ENCODE measurements at regions not wholly inside any gene's neighbourhood (a gene's known extent, or its start where the extent isn't known, plus 50 kb on each side); places are given as distances from the start of the nearest gene placed in this dataset.

GRCh38 chr3:18512007-18512406 is 86.9 kb upstream of the SATB1 start:
- DNase-seq (no peak), ATAC-seq (ENCODE audit: low read depth) (no peak)
- H3K56ac ChIP-seq (ENCODE audit: extremely low read depth, insufficient read depth, low read length): no peak overlapping the region
- H3K9me3 ChIP-seq (ENCODE audit: control insufficient read depth, insufficient read depth, low read length): peaks cover 2% of the 10 kb centered on the region; the same call in 1 of the 2 replicates
- H2AK9ac ChIP-seq (replicated peaks; ENCODE audit: low read depth, low read length, poor library complexity): no peak overlapping the region
- H3K18ac ChIP-seq (ENCODE audit: low read depth, low read length): no peak overlapping the region
- no peak overlapping the region for H4K5ac ChIP-seq (ENCODE audit: low read depth, low read length)
- H3K23ac ChIP-seq (ENCODE audit: low read depth, low read length): no peak overlapping the region
- no peaks in the 10 kb centered on the region for H3K36me3 ChIP-seq (ENCODE audit: control insufficient read depth, insufficient read depth, low read length)
- no peak overlapping the region for H2BK20ac ChIP-seq (ENCODE audit: low read depth, low read length)
- no peak overlapping the region for H4K8ac ChIP-seq (ENCODE audit: low read depth in 2 of 2, low read length in 2 of 2)
- ChIA-PET POLR2A (ENCODE audit: unreplicated experiment) (no interaction called here), CTCF (no interaction called here)
- no peak overlapping the region for H3K9ac ChIP-seq (ENCODE audit: low read depth, low read length)
- H2AK5ac ChIP-seq (ENCODE audit: low read depth, low read length): no peak overlapping the region
- no peak overlapping the region for H3K4me3 ChIP-seq (ENCODE audit: insufficient read depth, low read depth, low read length)
- no peaks in the 10 kb centered on the region for H3K79me1 ChIP-seq (ENCODE audit: low read depth in 1 of 2, low read length in 2 of 2)
- dilution Hi-C loops (cut with HindIII; ENCODE audit: low sequenced_read_pairs, unreplicated experiment): no loop called here
- BruUV-seq (replicated peaks): no TSS peak
- WGBS, 2 experiments (ENCODE audit: extremely low coverage in 2 of 2, insufficient read length in 1 of 2): no CpG with 5 or more reads among the region's 1 CpG
- in situ Hi-C loops (cut with MboI; ENCODE audit: low sequenced_read_pairs): no loop called here
- no peak overlapping the region for H2BK15ac ChIP-seq (ENCODE audit: low read depth, low read length)
- no peak overlapping the region for H2BK120ac ChIP-seq (ENCODE audit: low read depth, low read length)
- H3K4me1 ChIP-seq (ENCODE audit: control insufficient read depth, insufficient read depth, low read length): no peaks in the 10 kb centered on the region
- no peaks in the 10 kb centered on the region for H3K9me1 ChIP-seq (ENCODE audit: insufficient read depth, low read length)
- intact Hi-C loops (cut with micrococcal nuclease): no loop called here
- no peak overlapping the region for H4K91ac ChIP-seq (ENCODE audit: insufficient read depth, low read depth, low read length)
- TF ChIP-seq MAFK (IDR thresholded peaks at IDR 0.05; ENCODE audit: low read depth, low read length): no peak
- TF ChIP-seq, protein P1, sequence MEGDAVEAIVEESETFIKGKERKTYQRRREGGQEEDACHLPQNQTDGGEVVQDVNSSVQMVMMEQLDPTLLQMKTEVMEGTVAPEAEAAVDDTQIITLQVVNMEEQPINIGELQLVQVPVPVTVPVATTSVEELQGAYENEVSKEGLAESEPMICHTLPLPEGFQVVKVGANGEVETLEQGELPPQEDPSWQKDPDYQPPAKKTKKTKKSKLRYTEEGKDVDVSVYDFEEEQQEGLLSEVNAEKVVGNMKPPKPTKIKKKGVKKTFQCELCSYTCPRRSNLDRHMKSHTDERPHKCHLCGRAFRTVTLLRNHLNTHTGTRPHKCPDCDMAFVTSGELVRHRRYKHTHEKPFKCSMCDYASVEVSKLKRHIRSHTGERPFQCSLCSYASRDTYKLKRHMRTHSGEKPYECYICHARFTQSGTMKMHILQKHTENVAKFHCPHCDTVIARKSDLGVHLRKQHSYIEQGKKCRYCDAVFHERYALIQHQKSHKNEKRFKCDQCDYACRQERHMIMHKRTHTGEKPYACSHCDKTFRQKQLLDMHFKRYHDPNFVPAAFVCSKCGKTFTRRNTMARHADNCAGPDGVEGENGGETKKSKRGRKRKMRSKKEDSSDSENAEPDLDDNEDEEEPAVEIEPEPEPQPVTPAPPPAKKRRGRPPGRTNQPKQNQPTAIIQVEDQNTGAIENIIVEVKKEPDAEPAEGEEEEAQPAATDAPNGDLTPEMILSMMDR (conservative IDR thresholded peaks at IDR 0.05; ENCODE audit: low read depth, low read length): no peak
- no peak for TF ChIP-seq FOS (IDR thresholded peaks at IDR 0.05; ENCODE audit: low read depth, low read length)
- TF ChIP-seq RAD21 (IDR thresholded peaks at IDR 0.05; ENCODE audit: low read length): no peak
- no peak for TF ChIP-seq CEBPB (IDR thresholded peaks at IDR 0.05; ENCODE audit: low read depth, low read length)
- no peak for TF ChIP-seq USF2 (IDR thresholded peaks at IDR 0.05; ENCODE audit: low read depth, low read length)
- TF ChIP-seq MXI1 (IDR thresholded peaks at IDR 0.05; ENCODE audit: borderline replicate concordance, low read depth, low read length): no peak
- no peak for TF ChIP-seq NFE2L2 (IDR thresholded peaks at IDR 0.05; ENCODE audit: low read depth, low read length)
- TF ChIP-seq, protein P2, sequence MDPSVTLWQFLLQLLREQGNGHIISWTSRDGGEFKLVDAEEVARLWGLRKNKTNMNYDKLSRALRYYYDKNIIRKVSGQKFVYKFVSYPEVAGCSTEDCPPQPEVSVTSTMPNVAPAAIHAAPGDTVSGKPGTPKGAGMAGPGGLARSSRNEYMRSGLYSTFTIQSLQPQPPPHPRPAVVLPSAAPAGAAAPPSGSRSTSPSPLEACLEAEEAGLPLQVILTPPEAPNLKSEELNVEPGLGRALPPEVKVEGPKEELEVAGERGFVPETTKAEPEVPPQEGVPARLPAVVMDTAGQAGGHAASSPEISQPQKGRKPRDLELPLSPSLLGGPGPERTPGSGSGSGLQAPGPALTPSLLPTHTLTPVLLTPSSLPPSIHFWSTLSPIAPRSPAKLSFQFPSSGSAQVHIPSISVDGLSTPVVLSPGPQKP (IDR thresholded peaks at IDR 0.05; ENCODE audit: borderline replicate concordance, low read depth, low read length): no peak
- no peak for TF ChIP-seq SMC3 (IDR thresholded peaks at IDR 0.05; ENCODE audit: low read depth, low read length)
- TF ChIP-seq BHLHE40 (IDR thresholded peaks at IDR 0.05; ENCODE audit: low read depth, low read length): no peak
- no peak for TF ChIP-seq POLR2A (IDR thresholded peaks at IDR 0.05; ENCODE audit: low read depth, low read length)
- no peak for TF ChIP-seq RCOR1 (IDR thresholded peaks at IDR 0.05; ENCODE audit: insufficient replicate concordance, low read length)
- TF ChIP-seq CHD1 (IDR thresholded peaks at IDR 0.05; ENCODE audit: low read depth, low read length): no peak
- no peak for TF ChIP-seq RFX5 (IDR thresholded peaks at IDR 0.05; ENCODE audit: low read depth, low read length)
- no peak for TF ChIP-seq MAZ (IDR thresholded peaks at IDR 0.05; ENCODE audit: borderline replicate concordance, low read depth, low read length)
- H3K27me3 ChIP-seq (ENCODE audit: control insufficient read depth, insufficient read depth, low read length): no peaks in the 10 kb centered on the region
- no peak overlapping the region for H3K14ac ChIP-seq (replicated peaks; ENCODE audit: low read depth, low read length)
- no peak overlapping the region for H2BK5ac ChIP-seq (ENCODE audit: low read depth, low read length, poor library complexity, severe bottlenecking)
- no peak overlapping the region for H3K4me2 ChIP-seq (ENCODE audit: low read depth, low read length)
- H2AFZ ChIP-seq (replicated peaks; ENCODE audit: low read length, poor library complexity): no peak overlapping the region
- H3K27ac ChIP-seq (ENCODE audit: insufficient read depth, low read length): no peak overlapping the region
- no peaks in the 10 kb centered on the region for H4K20me1 ChIP-seq (ENCODE audit: insufficient read depth, low read length)
- no peak overlapping the region for H3K4ac ChIP-seq (ENCODE audit: low read depth, low read length)
